ENCODE measurements at regions not wholly inside any gene's neighbourhood (a gene's known extent, or its start where the extent isn't known, plus 50 kb on each side); places are given as distances from the start of the nearest gene placed in this dataset.

DNA sequence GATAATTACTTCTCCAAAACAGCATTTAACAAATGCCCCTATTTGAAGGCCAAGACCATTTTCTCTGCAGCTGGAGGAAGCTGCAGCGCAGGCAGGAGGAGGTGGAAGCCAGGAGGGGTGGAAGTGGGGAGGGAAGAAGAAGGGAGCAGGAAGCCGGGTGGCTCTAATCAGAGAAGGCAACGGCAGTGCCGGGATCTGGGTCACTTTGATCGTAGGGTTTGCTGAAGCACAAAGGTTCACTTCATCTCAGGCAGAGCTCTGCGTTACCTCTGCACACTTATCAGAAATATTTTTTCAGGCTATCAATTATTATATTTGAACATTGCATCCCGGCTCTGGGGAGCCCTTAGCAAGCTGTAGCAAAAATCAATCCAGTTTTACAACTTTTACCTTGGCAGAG lies 315.8 kb upstream of the POU3F3 start:
- no peaks in the 10 kb centered on the region for H3K36me3 ChIP-seq (ENCODE audit: control insufficient read depth, insufficient read depth, low read length, severe bottlenecking)
- no peaks in the 10 kb centered on the region for H3K27me3 ChIP-seq (replicated peaks; ENCODE audit: control insufficient read depth, insufficient read depth, low read length)
- H3K4me3 ChIP-seq (ENCODE audit: low read length): no peak overlapping the region
- no peaks in the 10 kb centered on the region for H3K9me3 ChIP-seq (ENCODE audit: control insufficient read depth, low read length)
- H3K9ac ChIP-seq (ENCODE audit: low read length): no peak overlapping the region
- H3K4me1 ChIP-seq (ENCODE audit: control insufficient read depth, insufficient read depth, low read length): no peaks in the 10 kb centered on the region
- DNase-seq (ENCODE audit: low read depth): no peak

DNA sequence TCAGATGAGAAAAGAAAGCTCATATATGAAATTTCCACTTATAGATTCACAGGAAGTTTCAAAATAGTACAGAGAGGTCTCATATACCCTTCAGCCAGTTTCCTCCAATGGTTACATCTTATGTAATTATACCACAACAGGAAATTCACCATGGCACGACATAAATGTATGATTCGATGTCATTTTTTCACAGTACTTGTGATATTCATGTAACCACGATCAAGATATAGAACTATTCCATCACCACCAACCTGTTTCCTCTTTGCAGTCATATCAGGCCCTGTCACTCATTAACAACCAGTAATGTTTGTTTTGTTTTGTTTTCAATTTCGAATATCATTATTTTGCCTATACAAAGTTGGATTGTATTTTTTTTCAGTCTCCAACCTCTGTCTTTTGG lies 314.3 kb upstream of the POU3F3 start:
- no peaks in the 10 kb centered on the region for H3K9me3 ChIP-seq (ENCODE audit: control insufficient read depth, low read length)
- H3K9ac ChIP-seq (ENCODE audit: low read length): no peak overlapping the region
- no peaks in the 10 kb centered on the region for H3K27me3 ChIP-seq (replicated peaks; ENCODE audit: control insufficient read depth, insufficient read depth, low read length)
- no peak overlapping the region for H3K4me3 ChIP-seq (ENCODE audit: low read length)
- no peak for DNase-seq (ENCODE audit: low read depth)
- H3K36me3 ChIP-seq (ENCODE audit: control insufficient read depth, insufficient read depth, low read length, severe bottlenecking): no peaks in the 10 kb centered on the region
- H3K4me1 ChIP-seq (ENCODE audit: control insufficient read depth, insufficient read depth, low read length): no peaks in the 10 kb centered on the region

DNA sequence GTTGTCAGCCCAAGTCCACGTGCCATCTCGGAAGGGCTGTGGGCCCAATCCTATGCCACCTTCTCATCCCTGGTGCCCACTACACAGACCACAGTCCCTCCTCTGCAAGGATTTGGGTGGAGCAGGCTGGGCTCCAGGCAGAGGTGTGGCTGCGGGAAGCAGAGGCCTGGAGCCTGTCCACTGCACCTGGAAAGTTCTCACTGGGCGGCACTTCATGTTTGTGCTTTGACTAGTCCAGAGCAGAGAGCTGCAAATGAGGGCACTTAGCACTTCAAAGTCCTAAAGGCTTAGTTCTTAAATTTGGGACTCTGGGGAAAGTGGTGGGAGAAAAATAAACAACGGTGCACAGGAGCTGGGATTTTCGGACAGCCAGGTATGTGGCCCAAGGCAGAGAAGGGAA lies 308.9 kb upstream of the POU3F3 start:
- Histone ChIP-seq H3K36me3 (ENCODE audit: control insufficient read depth, insufficient read depth, low read length, severe bottlenecking) (no peaks in the 10 kb centered on the region), H3K4me1 (ENCODE audit: control insufficient read depth, insufficient read depth, low read length) (no peaks in the 10 kb centered on the region), H3K9me3 (ENCODE audit: control insufficient read depth, low read length) (no peaks in the 10 kb centered on the region), H3K4me3 (ENCODE audit: low read length) (no peak overlapping the region), H3K9ac (ENCODE audit: low read length) (no peak overlapping the region), H3K27me3 (replicated peaks; ENCODE audit: control insufficient read depth, insufficient read depth, low read length) (no peaks in the 10 kb centered on the region)
- DNase-seq (ENCODE audit: low read depth): no peak

DNA sequence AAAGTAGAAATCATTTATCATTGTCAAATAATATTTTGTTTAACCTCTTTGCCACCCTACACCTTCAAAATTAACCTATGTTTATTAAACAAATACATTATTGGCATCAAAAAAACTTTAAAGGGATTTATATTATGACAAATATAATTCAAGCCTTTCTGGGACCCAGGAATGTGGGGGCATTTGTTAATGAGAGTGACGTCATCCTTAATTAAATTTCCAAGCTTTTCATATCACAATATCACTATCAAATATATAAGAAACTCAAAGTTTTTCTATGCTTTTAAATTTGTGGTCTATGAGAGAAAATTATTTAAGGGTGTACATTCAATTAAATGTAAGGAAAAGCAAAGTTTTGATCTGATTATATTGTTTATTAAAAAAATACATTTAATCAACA lies 307.4 kb upstream of the POU3F3 start:
- Histone ChIP-seq H3K4me3 (ENCODE audit: low read length) (no peak overlapping the region), H3K36me3 (ENCODE audit: control insufficient read depth, insufficient read depth, low read length, severe bottlenecking) (no peaks in the 10 kb centered on the region), H3K27me3 (replicated peaks; ENCODE audit: control insufficient read depth, insufficient read depth, low read length) (no peaks in the 10 kb centered on the region), H3K4me1 (ENCODE audit: control insufficient read depth, insufficient read depth, low read length) (no peaks in the 10 kb centered on the region), H3K9me3 (ENCODE audit: control insufficient read depth, low read length) (no peaks in the 10 kb centered on the region), H3K9ac (ENCODE audit: low read length) (no peak overlapping the region)
- no peak for DNase-seq (ENCODE audit: low read depth)

DNA sequence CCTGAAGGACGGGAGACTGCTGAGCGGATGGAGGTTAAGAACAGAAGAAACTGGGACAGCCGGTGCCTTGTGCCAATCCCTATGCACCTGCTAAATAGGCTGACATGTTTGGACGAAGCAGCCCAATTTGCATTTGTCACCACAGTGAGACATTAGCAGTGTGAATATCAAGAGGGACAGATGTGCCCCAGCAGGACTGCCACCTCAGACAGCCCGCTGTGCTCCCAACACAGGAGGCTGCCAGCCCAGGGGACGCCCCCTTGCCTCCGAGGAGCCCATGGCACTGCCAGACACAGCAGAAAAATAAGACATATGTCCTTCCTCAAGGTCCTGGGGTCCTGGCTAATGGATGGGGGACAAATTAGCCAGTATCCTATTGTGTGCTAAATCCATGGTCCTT lies 306.7 kb upstream of the POU3F3 start:
- Histone ChIP-seq H3K27me3 (replicated peaks; ENCODE audit: control insufficient read depth, insufficient read depth, low read length) (no peaks in the 10 kb centered on the region), H3K4me3 (ENCODE audit: low read length) (no peak overlapping the region), H3K9me3 (ENCODE audit: control insufficient read depth, low read length) (no peaks in the 10 kb centered on the region), H3K36me3 (ENCODE audit: control insufficient read depth, insufficient read depth, low read length, severe bottlenecking) (no peaks in the 10 kb centered on the region), H3K4me1 (ENCODE audit: control insufficient read depth, insufficient read depth, low read length) (no peaks in the 10 kb centered on the region), H3K9ac (ENCODE audit: low read length) (no peak overlapping the region)
- no peak for DNase-seq (ENCODE audit: low read depth)

DNA sequence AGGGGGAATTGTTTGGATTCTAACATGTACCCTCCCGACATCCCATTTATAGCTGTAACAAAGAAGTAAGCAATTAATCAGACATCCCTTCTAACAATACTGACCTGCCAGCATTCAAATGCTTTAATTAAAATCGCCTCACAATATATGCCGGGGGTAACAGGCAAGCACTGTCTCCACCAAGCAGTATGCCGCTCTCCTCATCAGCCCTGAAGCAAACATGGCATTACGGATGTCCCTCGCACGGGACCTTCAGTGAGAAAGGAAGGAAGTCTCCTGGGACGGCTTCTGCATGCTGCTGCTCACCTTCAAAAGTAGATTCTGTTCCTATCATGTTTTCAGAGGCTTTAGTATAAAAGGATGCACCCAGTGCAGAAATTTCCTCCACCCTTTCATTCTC lies 292.7 kb upstream of the POU3F3 start:
- Histone ChIP-seq H3K4me3 (ENCODE audit: low read length) (no peak overlapping the region), H3K9me3 (ENCODE audit: control insufficient read depth, low read length) (no peaks in the 10 kb centered on the region), H3K36me3 (ENCODE audit: control insufficient read depth, insufficient read depth, low read length, severe bottlenecking) (no peaks in the 10 kb centered on the region), H3K4me1 (ENCODE audit: control insufficient read depth, insufficient read depth, low read length) (no peaks in the 10 kb centered on the region), H3K27me3 (replicated peaks; ENCODE audit: control insufficient read depth, insufficient read depth, low read length) (no peaks in the 10 kb centered on the region), H3K9ac (ENCODE audit: low read length) (no peak overlapping the region)
- DNase-seq (ENCODE audit: low read depth): no peak

DNA sequence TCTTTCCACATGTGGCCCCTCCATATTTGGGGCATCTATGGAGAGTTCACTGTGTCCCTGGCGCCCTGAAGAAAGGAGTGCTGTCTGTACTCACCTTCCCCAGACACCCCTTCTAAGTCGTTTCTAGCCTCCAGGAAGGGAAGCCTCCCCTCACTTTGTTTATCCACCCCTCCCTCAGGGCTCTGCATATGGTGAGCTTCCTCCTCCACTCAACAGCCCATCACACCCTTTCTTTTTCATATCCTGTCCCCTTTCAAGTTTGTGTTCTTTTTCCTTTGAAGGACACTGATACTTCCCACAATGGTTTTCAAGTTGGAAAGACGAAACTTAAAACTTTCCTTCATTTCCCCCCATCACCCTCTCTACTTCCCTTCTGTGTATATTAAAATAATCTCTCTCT lies 291.4 kb upstream of the POU3F3 start:
- Histone ChIP-seq H3K4me1 (ENCODE audit: control insufficient read depth, insufficient read depth, low read length) (no peaks in the 10 kb centered on the region), H3K36me3 (ENCODE audit: control insufficient read depth, insufficient read depth, low read length, severe bottlenecking) (no peaks in the 10 kb centered on the region), H3K4me3 (ENCODE audit: low read length) (no peak overlapping the region), H3K27me3 (replicated peaks; ENCODE audit: control insufficient read depth, insufficient read depth, low read length) (no peaks in the 10 kb centered on the region), H3K9ac (ENCODE audit: low read length) (no peak overlapping the region), H3K9me3 (ENCODE audit: control insufficient read depth, low read length) (no peaks in the 10 kb centered on the region)
- no peak for DNase-seq (ENCODE audit: low read depth)

DNA sequence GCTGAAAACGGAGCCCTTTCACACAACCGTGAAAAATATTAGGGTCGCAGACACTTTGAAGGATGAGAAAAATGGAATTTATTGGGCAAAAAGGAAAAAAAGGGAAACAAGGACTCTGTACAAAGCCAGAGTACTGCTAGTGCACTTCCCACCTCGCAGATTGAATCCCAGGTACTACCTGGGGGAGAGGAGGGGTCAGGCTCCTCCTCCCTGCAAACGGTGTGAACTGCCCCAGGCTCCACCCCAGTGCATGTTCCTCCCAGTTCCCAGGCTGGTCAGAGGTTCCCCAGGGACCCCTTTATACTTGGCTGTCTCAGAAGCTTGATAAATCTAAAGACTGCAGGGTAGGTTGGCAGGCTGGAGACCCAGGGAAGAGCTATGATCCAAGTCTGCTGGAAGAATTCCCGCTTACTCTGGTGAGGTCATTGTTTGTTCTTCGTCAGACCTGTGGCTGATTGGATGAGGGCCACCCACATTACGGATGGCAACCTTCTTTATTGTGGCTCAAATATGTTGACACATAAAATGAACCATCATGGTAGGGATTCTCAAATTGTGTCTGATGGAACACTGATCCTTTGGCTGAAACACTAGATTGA lies 290.4 kb upstream of the POU3F3 start:
- Histone ChIP-seq H3K9me3 (ENCODE audit: control insufficient read depth, low read length) (no peaks in the 10 kb centered on the region), H3K4me1 (ENCODE audit: control insufficient read depth, insufficient read depth, low read length) (no peaks in the 10 kb centered on the region)

DNA sequence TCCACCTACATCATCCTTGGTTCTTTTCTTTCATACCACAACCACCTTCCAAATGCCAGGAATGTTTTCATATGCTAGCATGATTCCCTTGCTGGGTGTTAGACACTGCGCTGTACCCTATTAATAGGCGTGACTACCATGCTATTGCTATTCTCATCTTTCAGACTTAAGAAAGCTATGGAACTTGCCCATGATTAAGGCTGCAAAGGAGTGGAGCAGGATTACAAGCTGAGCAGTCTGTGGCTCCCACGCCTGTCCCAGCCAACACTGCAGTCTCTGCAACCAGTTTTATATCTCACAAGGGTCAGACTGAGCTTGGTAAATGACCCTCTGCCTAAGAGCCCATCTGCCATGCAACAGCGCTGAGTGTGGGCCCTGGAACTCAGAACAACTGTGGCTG lies 285.7 kb upstream of the POU3F3 start:
- no peak for DNase-seq (ENCODE audit: low read depth)
- Histone ChIP-seq H3K36me3 (ENCODE audit: control insufficient read depth, insufficient read depth, low read length, severe bottlenecking) (no peaks in the 10 kb centered on the region), H3K4me3 (ENCODE audit: low read length) (no peak overlapping the region), H3K9me3 (ENCODE audit: control insufficient read depth, low read length) (no peaks in the 10 kb centered on the region), H3K27me3 (replicated peaks; ENCODE audit: control insufficient read depth, insufficient read depth, low read length) (no peaks in the 10 kb centered on the region), H3K4me1 (ENCODE audit: control insufficient read depth, insufficient read depth, low read length) (no peaks in the 10 kb centered on the region), H3K9ac (ENCODE audit: low read length) (no peak overlapping the region)

More for the DNA sequence above, 290.4 kb upstream of the POU3F3 start:
- no peak for DNase-seq (ENCODE audit: low read depth)
- H3K4me3 ChIP-seq (ENCODE audit: low read length): no peak overlapping the region
- H3K9ac ChIP-seq (ENCODE audit: low read length): no peak overlapping the region
- no peaks in the 10 kb centered on the region for H3K27me3 ChIP-seq (replicated peaks; ENCODE audit: control insufficient read depth, insufficient read depth, low read length)
- H3K36me3 ChIP-seq (ENCODE audit: control insufficient read depth, insufficient read depth, low read length, severe bottlenecking): no peaks in the 10 kb centered on the region

DNA sequence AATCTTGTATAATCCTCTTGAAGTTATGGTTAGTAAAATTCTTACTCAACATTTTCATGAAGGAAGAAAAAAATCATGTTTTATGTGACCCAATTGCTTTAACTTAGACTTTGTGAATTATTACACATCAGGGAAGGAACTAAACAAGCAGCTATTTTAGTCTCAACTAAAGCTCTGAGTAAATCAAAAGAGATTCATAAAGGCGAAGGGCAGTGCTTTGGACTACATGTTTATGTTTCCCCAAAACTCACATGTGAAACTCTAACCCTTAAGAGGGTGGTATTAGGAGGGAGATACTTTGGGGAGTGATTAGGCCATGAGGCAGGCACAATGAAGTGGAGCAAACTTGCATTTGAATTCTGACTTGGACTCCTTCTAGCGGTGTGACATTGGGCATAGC lies 283.7 kb upstream of the POU3F3 start:
- Histone ChIP-seq H3K36me3 (ENCODE audit: control insufficient read depth, insufficient read depth, low read length, severe bottlenecking) (no peaks in the 10 kb centered on the region), H3K9ac (ENCODE audit: low read length) (no peak overlapping the region), H3K4me1 (ENCODE audit: control insufficient read depth, insufficient read depth, low read length) (no peaks in the 10 kb centered on the region), H3K27me3 (replicated peaks; ENCODE audit: control insufficient read depth, insufficient read depth, low read length) (no peaks in the 10 kb centered on the region), H3K4me3 (ENCODE audit: low read length) (no peak overlapping the region), H3K9me3 (ENCODE audit: control insufficient read depth, low read length) (no peaks in the 10 kb centered on the region)
- no peak for DNase-seq (ENCODE audit: low read depth)

DNA sequence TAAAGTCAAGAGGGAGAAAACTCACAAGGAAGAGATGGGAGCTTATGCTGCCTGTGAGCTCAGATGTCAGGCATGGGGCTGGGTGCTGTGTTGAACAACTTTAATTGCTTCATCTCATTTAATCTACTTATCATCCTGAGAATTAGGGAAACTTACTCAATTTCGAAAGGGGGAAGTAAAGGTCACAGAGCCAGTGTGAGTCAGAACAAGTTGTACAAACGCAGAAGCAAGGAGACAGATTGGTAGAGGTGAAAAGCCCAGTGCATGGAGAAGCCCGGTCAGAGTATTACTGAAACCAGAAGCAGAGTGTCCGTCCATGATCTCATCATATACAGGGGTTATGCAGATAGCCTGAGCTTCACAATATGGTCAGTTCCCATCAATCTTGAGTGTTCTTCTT lies 281.1 kb upstream of the POU3F3 start:
- Histone ChIP-seq H3K4me1 (ENCODE audit: control insufficient read depth, insufficient read depth, low read length) (no peaks in the 10 kb centered on the region), H3K9ac (ENCODE audit: low read length) (no peak overlapping the region), H3K36me3 (ENCODE audit: control insufficient read depth, insufficient read depth, low read length, severe bottlenecking) (no peaks in the 10 kb centered on the region), H3K4me3 (ENCODE audit: low read length) (no peak overlapping the region), H3K9me3 (ENCODE audit: control insufficient read depth, low read length) (no peaks in the 10 kb centered on the region), H3K27me3 (replicated peaks; ENCODE audit: control insufficient read depth, insufficient read depth, low read length) (no peaks in the 10 kb centered on the region)
- no peak for DNase-seq (ENCODE audit: low read depth)

DNA sequence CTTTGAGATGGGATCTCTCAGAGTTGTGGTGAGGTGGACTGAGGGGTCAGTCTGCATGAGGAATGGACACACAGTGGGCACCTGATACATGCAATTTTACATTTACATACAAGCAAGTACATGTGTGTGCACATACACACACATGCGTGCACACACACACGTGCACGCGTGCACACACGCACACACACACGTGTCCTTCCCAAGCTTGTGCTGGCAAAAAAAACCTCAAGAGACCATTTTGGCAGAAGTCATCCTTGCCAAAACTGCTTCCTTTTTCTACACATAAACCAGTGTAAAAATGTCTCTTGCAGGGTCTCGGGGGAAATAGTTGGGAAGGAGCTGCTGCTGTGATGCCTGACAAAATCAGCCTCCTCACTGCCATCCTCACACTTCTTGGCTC lies 279.5 kb upstream of the POU3F3 start:
- Histone ChIP-seq H3K4me3 (ENCODE audit: low read length) (no peak overlapping the region), H3K9me3 (ENCODE audit: control insufficient read depth, low read length) (no peaks in the 10 kb centered on the region), H3K27me3 (replicated peaks; ENCODE audit: control insufficient read depth, insufficient read depth, low read length) (no peaks in the 10 kb centered on the region), H3K4me1 (ENCODE audit: control insufficient read depth, insufficient read depth, low read length) (no peaks in the 10 kb centered on the region), H3K9ac (ENCODE audit: low read length) (no peak overlapping the region), H3K36me3 (ENCODE audit: control insufficient read depth, insufficient read depth, low read length, severe bottlenecking) (no peaks in the 10 kb centered on the region)
- no peak for DNase-seq (ENCODE audit: low read depth)
